K562 (cell line): ENCODE measurements at regions not wholly inside any gene's neighbourhood (a gene's known extent, or its start where the extent isn't known, plus 50 kb on each side); places are given as distances from the start of the nearest gene placed in this dataset.

Experiments
- CTCF ChIP-seq, 3 experiments: IDR thresholded peaks in 2 of 3; conservative IDR thresholded peaks in 1 of 3; 2 replicates each; pipeline ENCODE4 v1.5.1; 2011 to 2012; ENCODE audit warnings: low read length in 3 of 3, mild to moderate bottlenecking in 3 of 3, control low read depth in 2 of 3, improper control_type of control experiment in 1 of 3, inconsistent platforms in 1 of 3, low read depth in 1 of 3, mixed read lengths in 1 of 3, moderate library complexity in 1 of 3; ENCODE audit not compliant: insufficient read depth in 2 of 3
- EZH2 ChIP-seq: IDR thresholded peaks from 2 replicates; pipeline ENCODE4 v1.6.1; 2012; ENCODE audit warnings: low read depth, mild to moderate bottlenecking, inconsistent platforms, low read length, borderline replicate concordance

GRCh38 chr13:54183166-54183565, 1154.6 kb downstream of the OLFM4 start:
- TF ChIP-seq EZH2 (no peak), CTCF (IDR thresholded peaks at IDR 0.05 in 2 of 3, conservative IDR thresholded peaks at IDR 0.05 in 1 of 3; ENCODE audit: insufficient read depth in 2 of 3, low read depth in 1 of 3, low read length in 3 of 3) (no peak)
